ENCODE measurements at regions not wholly inside any gene's neighbourhood (a gene's known extent, or its start where the extent isn't known, plus 50 kb on each side); places are given as distances from the start of the nearest gene placed in this dataset.
"Not testable (repeated sequence)": the region's sequence is repeated elsewhere in the genome, so short reads cannot be mapped to it uniquely, and the experiment has no call there.

DNA sequence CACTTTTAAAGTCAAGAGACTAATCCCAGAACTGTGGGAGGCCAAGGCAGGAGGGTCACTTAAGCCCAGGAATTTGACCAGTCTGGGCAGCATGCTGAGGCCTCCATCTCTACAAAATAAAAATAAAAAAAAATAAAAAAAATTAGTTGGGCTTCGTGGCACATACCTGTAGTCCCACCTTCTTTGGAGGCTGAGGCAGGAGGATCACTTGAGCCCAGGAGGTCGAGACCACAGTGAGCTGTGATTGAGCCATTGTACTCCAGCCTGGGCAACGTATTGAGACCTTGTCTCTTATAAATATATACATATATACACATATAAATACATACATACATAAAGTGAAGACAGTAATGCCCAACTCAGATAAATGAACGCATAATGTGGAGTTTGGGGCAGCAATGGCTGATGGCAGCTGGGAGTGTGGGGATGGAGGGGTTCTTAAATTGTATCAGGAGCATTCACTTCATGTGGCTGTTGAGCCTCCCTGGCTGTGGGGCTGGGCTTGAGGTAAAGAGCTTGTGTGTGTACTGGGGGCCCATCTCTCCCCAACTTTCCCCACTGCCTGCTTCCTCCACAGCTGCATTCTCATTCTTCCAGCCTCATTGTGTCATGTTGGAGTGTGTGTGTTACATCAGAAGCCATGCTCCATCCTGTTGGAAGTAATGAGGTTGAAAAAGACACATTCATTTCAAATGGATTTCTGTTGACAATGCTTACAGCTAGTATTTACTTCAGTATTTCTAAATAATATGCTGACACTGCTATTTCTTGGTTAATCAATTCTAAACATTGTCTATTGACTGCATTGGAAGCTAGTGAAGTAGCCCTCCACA is 96.5 kb upstream of the HS6ST1 start:
- DNase-seq (ENCODE audit: low read depth in 2 of 2) = no peak

DNA sequence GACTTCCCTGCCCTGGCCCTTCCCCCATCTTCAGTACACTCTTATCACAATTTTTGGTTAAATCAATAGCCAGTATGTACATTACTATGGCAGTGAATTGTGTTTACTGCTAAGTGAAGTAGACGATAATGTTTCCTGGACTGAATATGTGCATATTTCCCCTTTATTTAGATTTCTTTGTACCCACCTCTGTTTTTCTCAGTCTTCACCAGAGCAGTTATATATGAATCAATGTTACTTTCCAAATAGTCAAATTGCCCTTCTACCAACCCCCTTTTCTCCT is 97.1 kb upstream of the HS6ST1 start:
- DNase-seq (ENCODE audit: low read depth in 2 of 2) = no peak

DNA sequence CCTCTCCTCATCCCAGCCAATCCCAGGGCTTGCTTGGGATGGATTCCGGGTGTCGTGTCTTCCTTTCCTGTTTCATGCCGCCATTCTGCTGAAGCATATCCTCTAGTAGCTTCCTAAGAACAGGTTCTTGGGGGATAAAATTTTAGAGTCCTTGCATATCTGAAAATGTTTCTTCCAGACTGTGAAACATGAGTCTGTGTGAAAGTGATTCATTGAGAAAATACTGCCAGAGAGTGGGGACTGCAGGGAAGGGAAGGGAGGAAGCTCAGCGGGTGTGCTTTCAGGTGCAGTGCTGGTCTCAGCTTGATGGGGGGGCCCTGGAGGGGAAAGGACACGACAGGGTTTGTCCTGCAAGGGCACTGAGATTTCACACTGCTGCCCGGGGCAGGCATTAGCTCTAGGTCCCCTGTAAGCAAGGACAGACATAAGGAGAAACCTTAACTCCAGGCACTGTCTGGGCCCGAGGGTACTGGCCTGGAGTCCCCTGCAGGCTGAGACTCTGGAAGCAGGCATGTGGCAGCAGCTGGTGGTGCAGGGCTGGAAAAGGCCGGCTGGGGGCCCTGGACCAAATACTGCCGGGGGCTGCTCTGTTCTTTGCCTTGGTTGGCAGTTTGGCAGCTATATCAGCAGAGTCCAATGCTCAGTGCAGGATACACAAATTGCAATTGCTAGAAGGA is 97.6 kb upstream of the HS6ST1 start:
- DNase-seq (ENCODE audit: low read depth in 2 of 2) = no peak

DNA sequence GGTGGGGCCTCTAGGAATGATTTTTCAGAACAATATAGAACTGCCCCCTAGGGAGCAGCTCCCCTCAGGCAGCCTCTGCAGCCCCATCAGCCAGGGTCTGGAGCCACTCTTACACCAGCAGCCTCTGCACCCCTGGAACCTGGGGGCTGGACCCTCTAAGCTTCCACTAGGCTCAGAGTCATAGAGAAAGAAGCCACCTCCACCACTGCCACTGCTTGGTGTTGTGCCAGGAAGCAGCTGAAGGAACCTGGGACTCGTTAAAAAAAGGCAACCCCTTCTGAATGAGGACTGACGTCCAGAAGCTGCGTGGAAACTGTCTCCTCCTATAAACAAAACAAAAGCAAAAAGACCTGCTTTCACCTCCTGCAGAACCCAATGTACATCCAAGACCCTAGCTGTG is 98.1 kb upstream of the HS6ST1 start:
- DNase-seq (ENCODE audit: low read depth in 2 of 2) = no peak

DNA sequence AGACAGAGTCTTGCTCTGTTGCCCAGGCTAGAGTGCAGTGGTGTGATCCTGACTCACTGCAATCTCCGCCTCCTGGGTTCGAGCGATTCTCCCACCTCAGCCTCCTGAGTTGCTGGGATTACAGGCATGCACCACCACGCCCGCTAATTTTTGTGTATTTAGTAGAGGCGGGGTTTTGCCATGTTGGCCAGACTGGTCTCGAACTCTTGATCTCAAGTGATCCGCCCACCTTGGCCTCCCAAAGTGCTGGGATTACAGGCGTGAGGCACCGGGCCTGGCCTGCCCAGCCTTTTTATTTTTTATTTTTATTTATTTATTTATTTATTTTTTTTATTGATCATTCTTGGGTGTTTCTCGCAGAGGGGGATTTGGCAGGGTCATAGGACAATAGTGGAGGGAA is 98.6 kb upstream of the HS6ST1 start:
- DNase-seq (ENCODE audit: low read depth in 2 of 2) = not testable (repeated sequence)

DNA sequence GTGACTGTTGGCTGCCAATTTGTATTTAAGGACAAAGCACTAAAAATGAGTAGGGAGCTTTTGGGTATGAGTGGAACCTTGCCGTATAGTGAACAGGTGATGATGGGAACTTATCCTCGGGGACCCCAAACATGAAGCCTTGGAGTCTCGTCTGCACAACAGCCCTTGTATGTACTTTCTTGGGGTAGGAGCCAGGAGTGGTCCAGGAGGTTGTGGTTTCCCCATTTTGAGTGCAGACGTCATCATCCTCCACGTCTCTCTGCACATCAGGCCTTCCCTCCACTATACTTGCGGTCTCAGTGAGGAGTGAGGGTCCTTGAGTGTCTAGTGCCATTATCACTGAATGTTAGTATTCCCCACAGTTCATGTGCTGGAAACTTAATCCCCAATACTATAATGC is 101.5 kb upstream of the HS6ST1 start:
- DNase-seq (ENCODE audit: low read depth in 2 of 2) = no peak

DNA sequence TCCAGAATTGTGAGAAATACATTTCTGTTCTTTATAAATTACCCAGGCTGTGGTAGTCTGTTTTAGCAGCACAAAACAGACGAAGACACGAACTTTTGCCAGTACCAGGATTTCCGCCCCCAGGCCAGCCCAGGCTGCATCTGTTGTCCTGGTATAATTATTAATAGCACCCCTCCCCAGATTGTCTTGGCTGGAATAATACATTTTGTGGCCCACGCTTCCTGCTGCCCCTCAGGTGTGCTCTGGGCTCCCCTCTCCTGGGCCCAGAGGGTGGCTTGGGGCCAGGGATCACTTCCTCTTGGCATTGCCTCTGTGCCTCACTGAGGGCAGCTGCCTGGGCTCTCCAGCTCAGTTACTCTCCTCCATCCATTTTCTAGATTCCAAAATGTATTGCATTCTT is 102.1 kb upstream of the HS6ST1 start:
- no peak for DNase-seq (ENCODE audit: low read depth in 2 of 2)

DNA sequence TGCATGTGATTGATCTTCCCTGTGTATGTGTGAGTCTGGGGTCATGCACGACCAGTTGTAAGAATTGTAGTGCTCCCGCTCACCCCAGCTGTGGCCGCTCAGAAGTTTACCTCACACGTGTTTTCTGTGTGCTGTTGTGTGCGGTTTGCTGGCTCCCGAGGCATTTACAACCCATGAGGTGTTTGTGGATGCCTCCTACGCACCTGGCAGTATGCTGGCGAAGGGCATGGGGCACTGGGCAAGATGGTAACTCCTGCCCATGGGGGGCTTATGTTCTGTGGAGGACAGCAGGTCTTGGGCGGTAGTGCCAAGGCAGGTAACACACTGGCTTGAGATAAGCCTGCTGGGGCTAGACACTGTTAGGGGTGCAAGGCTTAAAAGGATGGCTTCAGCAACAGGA is 102.6 kb upstream of the HS6ST1 start:
- no peak for DNase-seq (ENCODE audit: low read depth in 2 of 2)

DNA sequence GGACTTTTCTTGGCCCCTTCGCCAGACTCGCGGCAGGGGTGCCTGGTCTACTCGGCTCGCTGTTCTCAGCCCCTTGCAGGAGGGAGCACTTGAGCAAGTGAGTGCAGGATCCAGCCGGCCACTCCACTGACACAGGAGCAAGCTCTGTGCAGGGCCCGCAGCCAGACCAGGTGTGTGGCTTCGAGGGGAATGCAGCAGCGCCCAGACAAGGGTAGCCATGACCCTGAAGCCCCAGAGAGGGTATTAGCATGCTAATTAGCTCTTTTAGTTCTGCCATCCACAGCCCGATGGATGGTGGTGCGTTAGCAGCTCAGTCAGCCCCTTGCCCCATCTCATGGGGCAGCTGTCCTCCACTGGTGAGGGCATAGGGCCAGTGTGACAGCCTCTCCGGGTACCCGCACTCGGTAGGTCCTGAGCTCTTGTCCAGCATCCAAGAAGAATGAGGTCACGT is 103.2 kb upstream of the HS6ST1 start:
- no peak for DNase-seq (ENCODE audit: low read depth in 2 of 2)

DNA sequence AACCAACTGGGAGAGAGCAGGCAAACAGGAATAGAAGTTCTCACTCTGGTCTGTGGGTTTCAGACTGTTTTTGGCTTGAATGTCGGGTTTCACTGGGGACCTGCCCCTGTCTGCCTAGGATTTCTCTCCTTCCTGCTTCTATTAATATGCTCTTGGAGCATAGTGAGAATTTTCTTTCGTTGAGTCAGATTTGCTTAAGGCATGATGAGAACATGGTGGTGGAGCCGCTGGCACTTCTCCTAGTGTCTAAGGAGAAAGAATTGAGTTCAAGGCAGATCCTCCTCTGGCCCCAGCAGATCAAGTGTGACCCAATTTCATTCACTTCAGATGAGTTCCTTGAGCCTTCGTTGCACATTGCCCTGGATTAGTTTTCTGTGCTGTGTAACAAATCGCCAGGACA is 103.9 kb upstream of the HS6ST1 start:
- DNase-seq (ENCODE audit: low read depth in 2 of 2) = no peak

DNA sequence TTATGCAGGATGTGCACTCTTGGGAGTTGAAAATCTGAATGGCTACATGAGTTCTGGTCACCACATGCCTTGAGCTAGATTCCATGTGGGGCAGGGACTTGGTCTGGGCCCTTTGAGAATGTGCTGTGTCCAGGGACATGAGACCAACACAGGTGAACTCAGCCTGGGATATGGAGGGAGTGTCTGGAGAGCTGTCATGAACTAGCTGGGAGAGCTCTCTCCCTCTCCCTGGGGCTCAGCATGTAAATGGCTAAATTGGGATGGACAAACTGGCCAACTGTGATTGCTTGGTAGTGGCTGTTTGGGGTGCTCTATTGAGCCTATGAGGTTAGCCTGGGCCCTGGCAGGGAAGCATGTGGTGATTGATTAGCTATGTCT is 105.1 kb upstream of the HS6ST1 start:
- no peak for DNase-seq (ENCODE audit: low read depth in 2 of 2)

DNA sequence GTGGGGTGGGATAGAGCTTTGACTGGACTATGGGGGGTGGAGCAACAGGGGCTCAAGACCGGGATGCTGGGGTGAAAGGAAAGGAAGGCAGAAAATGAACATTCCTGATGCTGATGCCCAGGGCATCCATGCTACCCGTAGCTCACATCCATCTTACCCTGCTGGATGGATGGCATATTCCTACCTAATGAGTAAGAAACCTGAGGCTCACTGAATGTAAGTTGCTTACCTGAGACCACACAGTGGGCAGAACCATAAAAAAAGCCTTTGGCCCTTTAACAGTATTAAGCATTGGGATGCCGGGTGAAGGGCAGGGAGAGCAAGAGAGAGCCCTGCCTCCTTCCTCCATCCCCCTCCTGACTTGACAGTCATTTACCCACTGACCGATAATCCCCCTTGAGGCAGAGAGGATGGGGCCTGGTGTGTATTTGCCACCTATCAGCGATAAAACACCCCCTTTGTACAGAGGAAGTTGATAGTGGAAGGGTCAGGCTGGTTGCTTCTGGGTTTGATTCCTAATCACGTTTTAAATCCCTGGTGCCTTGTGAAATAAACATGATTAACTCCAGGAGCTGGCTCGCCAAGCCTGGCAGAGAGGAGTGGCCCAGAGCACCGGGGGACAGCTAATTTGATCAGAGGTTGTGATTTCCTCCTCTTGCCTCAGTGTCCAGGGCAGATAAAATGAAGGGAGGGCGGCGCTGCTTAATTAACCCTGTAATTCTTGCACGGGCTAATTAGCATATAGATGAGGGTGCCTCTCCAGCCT is 105.9 kb upstream of the HS6ST1 start:
- DNase-seq (ENCODE audit: low read depth in 2 of 2) = no peak

DNA sequence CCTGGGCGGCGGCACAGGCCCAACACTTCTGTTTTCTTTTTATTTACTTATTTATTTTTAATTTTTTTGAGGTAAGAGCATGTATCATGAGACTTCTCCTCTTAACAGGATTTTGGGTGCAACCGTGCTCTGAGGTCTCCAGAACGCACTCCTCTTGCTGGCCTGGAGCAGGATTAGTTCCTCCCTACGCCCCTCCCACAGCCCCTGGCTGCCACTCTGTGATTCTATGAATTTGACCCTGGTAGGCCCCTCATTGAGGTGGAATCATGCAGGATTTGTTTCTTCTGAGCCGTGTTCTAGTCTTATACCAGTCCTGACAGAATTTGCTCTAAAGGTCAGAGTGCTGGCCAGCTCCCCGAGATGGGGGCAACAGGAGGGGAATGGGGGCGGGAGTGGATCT is 106.5 kb upstream of the HS6ST1 start:
- no peak for DNase-seq (ENCODE audit: low read depth in 2 of 2)

DNA sequence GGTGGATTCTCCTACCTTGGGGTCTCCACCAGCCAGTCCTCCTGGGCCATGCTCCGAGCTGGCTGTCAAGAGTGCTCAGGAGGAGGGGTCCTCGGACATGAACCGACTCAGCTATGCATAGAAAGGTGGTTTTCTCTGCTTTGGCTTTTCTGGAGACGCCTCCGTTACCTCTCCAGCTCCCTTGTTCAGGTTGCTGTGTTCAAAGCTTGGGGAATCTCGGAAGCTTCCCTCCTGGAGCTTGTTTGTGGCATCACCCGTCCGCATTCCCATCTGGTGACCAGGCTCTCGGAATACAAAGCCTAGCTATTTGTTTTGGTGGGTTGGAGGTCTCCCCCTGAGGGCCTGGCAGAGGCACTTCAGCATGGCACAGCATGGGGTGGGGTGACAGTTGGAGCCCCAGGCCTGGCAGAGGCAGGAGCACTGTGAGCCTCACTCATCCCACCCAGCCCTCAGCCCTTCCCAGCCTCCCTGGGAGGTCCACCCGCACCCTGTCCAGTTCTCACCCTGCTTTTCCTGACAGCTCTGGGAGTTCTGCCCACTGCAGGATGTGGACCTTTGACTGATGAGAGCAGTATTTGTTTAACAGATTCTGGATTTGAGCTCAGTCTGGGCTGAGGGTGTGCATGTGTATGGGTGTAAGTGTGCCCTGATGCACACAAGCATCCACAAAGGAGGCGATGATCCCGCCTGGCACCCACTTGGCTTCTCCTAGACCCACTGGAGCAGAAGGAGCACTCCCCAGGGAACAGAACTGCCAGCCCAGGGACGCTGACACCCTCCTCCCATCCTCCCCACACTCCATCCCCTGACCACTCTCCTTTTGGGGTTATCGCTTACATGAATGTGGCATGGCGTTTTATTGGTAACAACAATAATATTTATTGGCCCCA is 107.3 kb upstream of the HS6ST1 start:
- no peak for DNase-seq (ENCODE audit: low read depth in 2 of 2)

DNA sequence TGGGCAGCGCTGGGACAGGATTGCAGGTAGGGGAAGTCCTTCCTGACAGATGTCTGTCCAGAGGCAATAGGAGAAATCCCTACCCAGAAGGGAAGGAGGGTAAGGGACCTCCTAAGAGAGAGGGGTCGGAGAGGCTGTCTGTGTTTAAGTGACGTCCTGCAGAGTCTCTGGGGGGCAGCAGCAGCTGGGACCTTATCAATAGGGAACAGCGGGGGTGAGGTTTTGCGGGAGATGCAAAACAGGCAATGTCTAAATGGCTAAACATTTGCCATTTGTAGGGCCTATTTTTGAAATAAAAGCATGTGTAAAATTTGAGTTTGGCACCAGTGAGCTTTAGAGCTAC is 108.7 kb upstream of the HS6ST1 start:
- DNase-seq (ENCODE audit: low read depth in 2 of 2) = no peak

DNA sequence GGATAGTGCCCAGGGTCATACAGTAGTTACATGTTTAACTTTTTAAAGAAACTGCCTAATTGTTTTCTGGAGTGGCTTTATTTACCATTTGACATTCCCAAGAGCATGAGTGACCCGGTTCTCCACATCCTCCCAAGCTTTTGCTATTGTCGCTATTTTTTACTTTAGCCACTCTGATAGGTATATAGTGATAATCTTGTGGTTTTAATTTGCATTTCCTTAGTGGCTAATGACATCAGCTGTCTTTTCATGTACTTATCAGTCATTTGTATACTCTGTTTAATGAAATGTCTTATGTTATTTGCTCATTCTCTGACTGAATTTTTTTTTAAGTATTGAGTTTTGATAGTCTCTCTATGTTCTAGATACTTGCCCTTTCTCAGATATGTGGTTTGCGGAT is 109.7 kb upstream of the HS6ST1 start:
- no peak for DNase-seq (ENCODE audit: low read depth in 2 of 2)

DNA sequence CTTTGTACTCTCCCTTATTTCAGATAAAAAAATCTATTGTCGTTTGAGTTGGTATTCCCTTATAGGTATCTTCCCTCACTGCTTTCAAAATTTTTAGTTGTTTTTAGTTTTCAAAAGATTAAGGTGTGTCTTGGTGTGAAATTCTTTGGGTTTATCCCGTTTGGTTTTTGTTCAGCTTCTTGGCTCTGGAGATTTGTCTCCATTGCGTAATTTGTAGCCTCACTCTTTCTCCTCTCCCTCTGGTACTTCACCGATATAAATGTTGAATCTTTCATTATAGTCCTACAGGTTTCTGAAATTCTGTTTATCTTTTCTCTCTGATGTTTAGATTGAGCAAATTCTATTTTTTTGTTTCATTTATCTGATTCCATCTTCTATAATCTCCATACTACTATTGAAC is 113.8 kb upstream of the HS6ST1 start:
- DNase-seq (ENCODE audit: low read depth in 2 of 2) = no peak

DNA sequence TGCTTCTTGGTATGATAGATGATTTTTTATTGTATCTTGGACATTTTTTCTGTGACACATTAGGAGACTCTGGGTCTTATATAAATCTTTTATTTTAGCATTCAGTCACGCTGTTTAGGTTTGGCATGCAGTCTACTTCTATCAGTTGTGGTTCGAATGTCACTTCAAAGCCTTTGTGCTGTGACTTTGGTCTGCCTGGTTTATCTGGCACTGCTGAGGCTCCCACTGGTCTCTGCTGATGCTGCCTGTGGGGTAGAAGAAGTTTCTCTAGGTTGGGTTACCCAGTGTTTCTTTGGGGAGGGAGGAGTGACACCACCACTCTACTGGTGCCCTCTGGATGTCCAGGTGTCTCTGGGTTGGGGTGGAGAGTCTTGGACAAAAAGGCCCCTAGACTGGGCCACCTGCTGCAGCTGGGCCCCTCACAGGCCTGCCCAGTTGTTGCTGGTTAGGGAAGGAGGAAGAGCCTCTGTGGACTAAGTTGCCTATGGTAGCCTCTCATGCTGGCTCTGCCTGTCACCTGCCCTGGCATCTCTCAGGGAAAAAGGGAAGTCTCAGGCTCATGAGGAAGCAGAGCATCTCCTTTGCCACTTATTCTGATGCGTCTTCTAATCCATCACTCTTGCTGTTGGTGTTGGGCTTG is 115.4 kb upstream of the HS6ST1 start:
- DNase-seq (ENCODE audit: low read depth in 2 of 2) = no peak

DNA sequence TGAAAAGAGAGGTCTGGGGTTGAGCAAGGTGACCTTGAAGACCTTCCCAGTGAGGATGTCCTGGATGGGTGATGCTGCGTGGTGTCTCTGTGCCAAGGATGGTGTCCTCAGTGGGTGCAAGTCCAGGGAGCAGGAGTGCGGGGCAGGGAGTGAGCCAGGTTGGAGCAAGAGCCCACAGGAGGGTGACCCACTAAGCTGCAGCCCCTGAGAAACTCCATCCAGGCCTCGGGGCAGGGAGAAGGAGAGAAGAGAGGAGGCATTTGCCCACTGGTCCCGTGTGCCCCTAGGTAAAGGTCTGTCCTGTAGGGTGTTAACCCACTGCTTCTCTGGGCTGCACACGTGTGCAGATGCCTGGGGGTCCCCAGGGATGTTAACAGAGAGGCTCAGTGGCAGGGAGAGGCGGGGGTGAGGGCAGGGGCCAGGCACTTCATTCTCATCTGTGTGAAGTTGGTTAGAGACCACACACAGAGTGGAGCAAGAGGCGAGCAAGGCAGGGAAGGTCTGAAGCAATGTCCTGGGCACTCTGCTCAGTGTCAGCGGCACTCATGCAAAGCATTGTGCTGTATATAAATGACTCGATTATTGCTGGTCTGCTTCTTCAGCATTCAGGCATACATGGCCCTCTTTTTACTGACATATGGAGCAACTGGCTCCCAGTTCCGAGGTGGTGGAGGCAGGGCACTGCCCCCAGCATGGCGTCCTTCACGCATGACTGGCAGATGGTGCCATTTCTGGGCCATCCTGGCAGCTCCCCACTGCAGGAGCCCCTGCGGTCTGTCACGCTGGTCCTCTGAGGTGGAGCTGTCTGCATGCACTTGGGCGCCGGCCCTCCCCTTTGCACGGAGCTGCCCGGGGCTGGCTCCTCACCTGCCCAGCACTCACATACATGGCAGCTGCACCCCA is 117.2 kb upstream of the HS6ST1 start:
- DNase-seq (ENCODE audit: low read depth in 2 of 2) = no peak

DNA sequence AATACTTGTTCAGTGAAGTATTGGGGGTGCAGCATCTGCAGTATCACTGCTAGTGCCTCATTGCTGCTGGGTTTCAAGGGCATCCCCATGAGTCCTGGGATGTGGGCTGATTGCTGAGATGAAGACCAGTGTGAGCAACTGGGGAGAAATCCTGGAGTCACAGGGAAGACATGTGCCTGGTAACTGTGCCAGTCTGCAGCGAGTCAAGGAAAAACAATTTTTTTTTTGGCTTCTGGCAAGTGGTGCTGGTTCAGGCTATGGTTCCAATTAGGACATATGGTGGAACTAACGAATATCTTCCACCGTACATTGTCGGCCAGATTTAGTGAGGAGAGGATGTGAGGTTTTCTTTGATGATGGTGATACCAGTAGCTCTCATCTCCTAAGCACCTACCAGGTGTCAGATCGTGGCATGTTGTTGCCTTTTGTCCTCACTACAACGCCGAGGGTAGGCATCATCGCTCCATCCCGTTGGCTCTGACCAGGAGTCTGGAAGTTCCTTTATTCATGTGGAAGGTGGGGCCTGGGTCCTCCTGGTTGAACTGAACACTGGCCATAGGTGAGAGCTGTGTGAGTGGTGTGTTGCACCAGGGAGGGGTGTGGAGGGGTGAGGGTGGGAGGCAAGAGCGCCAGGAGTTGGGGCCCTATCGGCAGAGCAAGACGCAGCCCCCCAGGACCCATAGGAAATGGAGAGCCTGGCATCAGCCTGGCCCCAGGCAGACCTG is 118.0 kb upstream of the HS6ST1 start:
- DNase-seq (ENCODE audit: low read depth in 2 of 2) = no peak
